ENCODE measurements at regions not wholly inside any gene's neighbourhood (a gene's known extent, or its start where the extent isn't known, plus 50 kb on each side); places are given as distances from the start of the nearest gene placed in this dataset.

DNA sequence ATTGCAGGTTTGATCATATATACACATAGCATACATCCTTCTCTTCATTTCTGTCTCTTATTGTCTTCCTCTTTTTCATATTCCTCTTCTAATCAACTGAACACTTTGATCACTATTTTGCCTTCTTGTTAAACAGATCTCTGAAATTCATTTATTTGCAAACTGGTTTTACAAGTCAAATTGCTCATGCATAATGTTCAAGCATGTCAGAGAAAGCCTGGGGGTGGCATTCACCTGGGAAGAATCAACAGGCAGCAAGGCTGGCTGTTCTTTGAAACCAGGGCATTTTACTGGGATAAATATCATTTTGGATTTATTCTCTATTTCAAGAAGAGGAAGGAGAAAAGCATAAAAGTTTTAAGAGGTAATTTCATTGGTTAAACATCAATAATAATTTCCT lies 66.9 kb upstream of the LRATD1 start:
- TF ChIP-seq, protein P1, sequence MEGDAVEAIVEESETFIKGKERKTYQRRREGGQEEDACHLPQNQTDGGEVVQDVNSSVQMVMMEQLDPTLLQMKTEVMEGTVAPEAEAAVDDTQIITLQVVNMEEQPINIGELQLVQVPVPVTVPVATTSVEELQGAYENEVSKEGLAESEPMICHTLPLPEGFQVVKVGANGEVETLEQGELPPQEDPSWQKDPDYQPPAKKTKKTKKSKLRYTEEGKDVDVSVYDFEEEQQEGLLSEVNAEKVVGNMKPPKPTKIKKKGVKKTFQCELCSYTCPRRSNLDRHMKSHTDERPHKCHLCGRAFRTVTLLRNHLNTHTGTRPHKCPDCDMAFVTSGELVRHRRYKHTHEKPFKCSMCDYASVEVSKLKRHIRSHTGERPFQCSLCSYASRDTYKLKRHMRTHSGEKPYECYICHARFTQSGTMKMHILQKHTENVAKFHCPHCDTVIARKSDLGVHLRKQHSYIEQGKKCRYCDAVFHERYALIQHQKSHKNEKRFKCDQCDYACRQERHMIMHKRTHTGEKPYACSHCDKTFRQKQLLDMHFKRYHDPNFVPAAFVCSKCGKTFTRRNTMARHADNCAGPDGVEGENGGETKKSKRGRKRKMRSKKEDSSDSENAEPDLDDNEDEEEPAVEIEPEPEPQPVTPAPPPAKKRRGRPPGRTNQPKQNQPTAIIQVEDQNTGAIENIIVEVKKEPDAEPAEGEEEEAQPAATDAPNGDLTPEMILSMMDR (IDR thresholded peaks at IDR 0.05): no peak
- H3K27ac ChIP-seq (ENCODE audit: low read length): no peak overlapping the region
- Mint-ChIP-seq H3K9me3 (peaks cover 3% of the 10 kb centered on the region in 2 donors), H3K27ac (no peak overlapping the region), H3K27me3 (ENCODE audit: low read depth in 2 of 2) (no peaks in the 10 kb centered on the region), H3K4me1 (no peaks in the 10 kb centered on the region), H3K4me3 (no peak overlapping the region), H3K36me3 (no peaks in the 10 kb centered on the region)
- H3K4me1 ChIP-seq (ENCODE audit: control insufficient read depth, insufficient read depth, low read length): no peaks in the 10 kb centered on the region
- intact Hi-C loops (cut with micrococcal nuclease): no loop called here
- ATAC-seq (no peak), DNase-seq (no peak)
- peaks cover 3% of the 10 kb centered on the region for H3K9me3 ChIP-seq (ENCODE audit: control insufficient read depth, insufficient read depth, low read length)
- no peaks in the 10 kb centered on the region for H3K36me3 ChIP-seq (ENCODE audit: control insufficient read depth, insufficient read depth, low read length)
- no peaks in the 10 kb centered on the region for H3K27me3 ChIP-seq (ENCODE audit: control insufficient read depth, insufficient read depth, low read length)
- H3K4me3 ChIP-seq (ENCODE audit: low read length): no peak overlapping the region

DNA sequence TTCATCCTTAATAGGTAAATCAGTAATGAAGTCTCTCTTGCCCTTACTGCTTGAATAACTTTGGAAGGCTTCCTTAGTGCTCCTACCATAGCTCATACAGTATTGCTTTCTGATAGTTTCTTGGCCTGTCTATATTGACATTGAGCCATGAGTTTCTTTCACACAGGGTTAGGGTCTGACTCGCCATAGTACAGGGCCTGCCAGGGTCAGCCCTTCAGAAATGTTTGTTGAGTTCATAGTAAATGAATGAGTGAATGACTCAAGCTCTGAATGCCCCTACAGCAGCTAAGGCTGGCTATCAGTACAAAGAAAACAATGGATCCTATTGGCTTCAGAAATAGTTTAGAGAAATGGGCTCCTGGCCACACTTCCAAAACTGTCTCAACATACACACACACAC lies 65.0 kb upstream of the LRATD1 start:
- no peak overlapping the region for H3K27ac ChIP-seq (ENCODE audit: low read length)
- Mint-ChIP-seq H3K4me3 (no peak overlapping the region), H3K27me3 (ENCODE audit: low read depth in 2 of 2) (no peaks in the 10 kb centered on the region), H3K4me1 (no peaks in the 10 kb centered on the region), H3K9me3 (peaks cover 3% of the 10 kb centered on the region in 2 donors), H3K27ac (no peak overlapping the region), H3K36me3 (no peaks in the 10 kb centered on the region)
- 68% methylated on average over 1 of the region's 1 CpG for WGBS (ENCODE audit: insufficient coverage)
- intact Hi-C loops (cut with micrococcal nuclease): no loop called here
- ATAC-seq: no peak
- peaks cover 3% of the 10 kb centered on the region for H3K9me3 ChIP-seq (ENCODE audit: control insufficient read depth, insufficient read depth, low read length)
- TF ChIP-seq, protein P1 (IDR thresholded peaks at IDR 0.05): no peak
- H3K4me3 ChIP-seq (ENCODE audit: low read length): no peak overlapping the region
- H3K36me3 ChIP-seq (ENCODE audit: control insufficient read depth, insufficient read depth, low read length): no peaks in the 10 kb centered on the region
- no peaks in the 10 kb centered on the region for H3K27me3 ChIP-seq (ENCODE audit: control insufficient read depth, insufficient read depth, low read length)
- no peak for DNase-seq
- no peaks in the 10 kb centered on the region for H3K4me1 ChIP-seq (ENCODE audit: control insufficient read depth, insufficient read depth, low read length)

DNA sequence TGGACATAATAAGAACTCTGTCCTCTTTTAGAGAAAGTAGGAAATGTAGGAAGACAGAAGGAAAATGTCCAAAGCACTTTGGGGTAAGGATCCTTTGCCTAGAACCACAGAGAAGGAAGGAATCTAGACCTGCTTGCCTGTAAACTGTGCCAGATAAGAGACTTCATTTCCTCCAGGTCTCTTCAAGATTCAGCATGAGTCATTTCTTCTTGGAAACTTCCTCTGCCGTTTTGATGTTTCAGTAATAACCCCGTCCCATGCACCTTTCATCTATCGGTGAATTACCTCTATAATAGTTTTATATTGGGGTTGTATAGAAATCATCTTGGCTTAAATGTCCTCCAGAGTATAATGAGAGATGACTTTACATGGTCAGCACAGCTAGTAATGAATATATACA lies 63.2 kb upstream of the LRATD1 start:
- DNase-seq: no peak
- Histone ChIP-seq H3K27ac (ENCODE audit: low read length) (no peak overlapping the region), H3K27me3 (ENCODE audit: control insufficient read depth, insufficient read depth, low read length) (no peaks in the 10 kb centered on the region), H3K4me3 (ENCODE audit: low read length) (no peak overlapping the region), H3K36me3 (ENCODE audit: control insufficient read depth, insufficient read depth, low read length) (no peaks in the 10 kb centered on the region), H3K9me3 (ENCODE audit: control insufficient read depth, insufficient read depth, low read length) (peaks cover 3% of the 10 kb centered on the region), H3K4me1 (ENCODE audit: control insufficient read depth, insufficient read depth, low read length) (no peaks in the 10 kb centered on the region)
- Mint-ChIP-seq H3K36me3 (no peaks in the 10 kb centered on the region), H3K4me1 (no peaks in the 10 kb centered on the region), H3K9me3 (peaks cover 3% of the 10 kb centered on the region in 2 donors), H3K27ac (no peak overlapping the region), H3K27me3 (ENCODE audit: low read depth in 2 of 2) (no peaks in the 10 kb centered on the region), H3K4me3 (no peak overlapping the region)
- no peak for ATAC-seq
- 43% methylated on average over 1 of the region's 3 CpGs for WGBS (ENCODE audit: insufficient coverage)
- TF ChIP-seq, protein P1 (IDR thresholded peaks at IDR 0.05): no peak
- intact Hi-C loops (cut with micrococcal nuclease): no loop called here

DNA sequence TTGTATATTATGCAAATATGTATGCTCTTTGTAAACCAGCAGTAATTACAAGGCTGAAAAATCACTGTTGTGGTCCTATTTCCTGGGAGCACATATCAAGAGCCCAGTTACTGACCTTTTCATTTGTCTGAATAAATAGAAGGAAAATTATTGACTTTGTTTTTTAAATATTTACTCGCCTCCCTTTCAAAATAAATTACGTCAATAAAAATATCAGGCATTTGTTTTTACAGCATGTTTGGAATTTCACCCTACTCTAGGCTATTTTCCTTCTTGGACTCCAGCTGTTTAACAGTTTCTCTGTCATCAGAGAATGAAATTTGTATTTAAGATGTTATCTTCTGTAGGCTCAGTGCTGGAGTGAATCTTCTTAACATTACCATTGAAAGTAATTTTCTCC lies 59.9 kb upstream of the LRATD1 start:
- ATAC-seq (no peak), DNase-seq (no peak)
- TF ChIP-seq, protein P1 (IDR thresholded peaks at IDR 0.05): no peak
- H3K27ac ChIP-seq (ENCODE audit: low read length): no peak overlapping the region
- Mint-ChIP-seq H3K4me1 (no peaks in the 10 kb centered on the region), H3K36me3 (no peaks in the 10 kb centered on the region), H3K27me3 (ENCODE audit: low read depth in 2 of 2) (no peaks in the 10 kb centered on the region), H3K4me3 (no peak overlapping the region), H3K9me3 (peaks cover 4 to 8% of the 10 kb centered on the region in 2 donors), H3K27ac (no peak overlapping the region)
- WGBS (ENCODE audit: insufficient coverage): no CpG with 5 or more reads among the region's 2 CpGs
- H3K4me1 ChIP-seq (ENCODE audit: control insufficient read depth, insufficient read depth, low read length): no peaks in the 10 kb centered on the region
- no peaks in the 10 kb centered on the region for H3K27me3 ChIP-seq (ENCODE audit: control insufficient read depth, insufficient read depth, low read length)
- H3K4me3 ChIP-seq (ENCODE audit: low read length): no peak overlapping the region
- H3K9me3 ChIP-seq (ENCODE audit: control insufficient read depth, insufficient read depth, low read length): no peaks in the 10 kb centered on the region
- intact Hi-C loops (cut with micrococcal nuclease): no loop called here
- no peaks in the 10 kb centered on the region for H3K36me3 ChIP-seq (ENCODE audit: control insufficient read depth, insufficient read depth, low read length)

All from natural killer cell (primary cell).